Peyer's patch (tissue), 4 donors: ENCODE measurements at regions not wholly inside any gene's neighbourhood (a gene's known extent, or its start where the extent isn't known, plus 50 kb on each side); places are given as distances from the start of the nearest gene placed in this dataset.

Experiments
- CTCF ChIP-seq, 6 experiments: fragments of 450-650 bp in 4 of 6; fragments of 200-600 bp in 2 of 6; sonication (generic) in 1 of 6; IDR thresholded peaks; one replicate each; pipeline ENCODE4 v1.5.1; 2017 to 2019; ENCODE audit warnings: antibody characterized with exemption in 6 of 6, mild to moderate bottlenecking in 3 of 6, moderate library complexity in 1 of 6
- POLR2A ChIP-seq, 2 donors: fragments of 450-650 bp; IDR thresholded peaks; one replicate each; pipeline ENCODE4 v1.5.1; 2017; ENCODE audit warnings: antibody characterized with exemption in 2 of 2, mild to moderate bottlenecking in 2 of 2, moderate library complexity in 2 of 2

GRCh38 chr6:104321301-104321700 lies 538.4 kb downstream of the HACE1 start:
- TF ChIP-seq CTCF (IDR thresholded peaks at IDR 0.05) = no peak
- TF ChIP-seq POLR2A (IDR thresholded peaks at IDR 0.05) = no peak
